ENCODE measurements at regions not wholly inside any gene's neighbourhood (a gene's known extent, or its start where the extent isn't known, plus 50 kb on each side); places are given as distances from the start of the nearest gene placed in this dataset.
"Not testable (repeated sequence)": the region's sequence is repeated elsewhere in the genome, so short reads cannot be mapped to it uniquely, and the experiment has no call there.

GRCh38 chr14:87309557-87309956 is 683.4 kb downstream of the GALC start:
- no peak for DNase-seq (ENCODE audit: low read depth)

GRCh38 chr14:87306409-87307168 is 686.4 kb downstream of the GALC start:
- DNase-seq (ENCODE audit: low read depth), result no peak

GRCh38 chr14:87305345-87305744 is 687.6 kb downstream of the GALC start:
- no peak for DNase-seq (ENCODE audit: low read depth)

- DNase-seq (ENCODE audit: low read depth), result no peak
Measured at GRCh38 chr14:87304404-87304803, 688.6 kb downstream of the GALC start.

GRCh38 chr14:87286826-87287225 is 706.2 kb downstream of the GALC start:
- no peak for DNase-seq (ENCODE audit: low read depth)

GRCh38 chr14:87286191-87286590 is 706.8 kb downstream of the GALC start:
- no peak for DNase-seq (ENCODE audit: low read depth)

- DNase-seq (ENCODE audit: low read depth), result no peak
Measured at GRCh38 chr14:87285506-87285905, 707.5 kb downstream of the GALC start.

- DNase-seq (ENCODE audit: low read depth), result no peak
Measured at GRCh38 chr14:87283547-87283946, 709.4 kb downstream of the GALC start.

- DNase-seq (ENCODE audit: low read depth), result no peak
Measured at GRCh38 chr14:87282266-87282665, 710.7 kb downstream of the GALC start.

- no peak for DNase-seq (ENCODE audit: low read depth)
Measured at GRCh38 chr14:87278415-87278814, 714.6 kb downstream of the GALC start.

- DNase-seq (ENCODE audit: low read depth), result no peak
Measured at GRCh38 chr14:87271331-87271730, 721.7 kb downstream of the GALC start.

GRCh38 chr14:87268997-87269396 is 724.0 kb downstream of the GALC start:
- DNase-seq (ENCODE audit: low read depth), result no peak

GRCh38 chr14:87264796-87265195 is 728.2 kb downstream of the GALC start:
- DNase-seq (ENCODE audit: low read depth), result no peak

- no peak for DNase-seq (ENCODE audit: low read depth)
Measured at GRCh38 chr14:87264272-87264785, 728.7 kb downstream of the GALC start.

- DNase-seq (ENCODE audit: low read depth), result no peak
Measured at GRCh38 chr14:87261621-87262020, 731.4 kb downstream of the GALC start.

GRCh38 chr14:87260460-87260859 is 732.5 kb downstream of the GALC start:
- no peak for DNase-seq (ENCODE audit: low read depth)

GRCh38 chr14:87257421-87257820 is 735.6 kb downstream of the GALC start:
- DNase-seq (ENCODE audit: low read depth), result no peak

- no peak for DNase-seq (ENCODE audit: low read depth)
Measured at GRCh38 chr14:87255058-87255457, 737.9 kb downstream of the GALC start.

GRCh38 chr14:87254331-87254874 is 738.6 kb downstream of the GALC start:
- no peak for DNase-seq (ENCODE audit: low read depth)

- DNase-seq (ENCODE audit: low read depth), result not testable (repeated sequence)
Measured at GRCh38 chr14:87253791-87254190, 739.2 kb downstream of the GALC start.

GRCh38 chr14:87252103-87252502 is 740.9 kb downstream of the GALC start:
- no peak for DNase-seq (ENCODE audit: low read depth)

- DNase-seq (ENCODE audit: low read depth), result no peak
Measured at GRCh38 chr14:87251011-87251410, 742.0 kb downstream of the GALC start.

GRCh38 chr14:87241018-87241768 is 751.8 kb downstream of the GALC start:
- DNase-seq (ENCODE audit: low read depth), result no peak

Measured in T-helper 22 cell (primary cell).